Fibroblast of mammary gland (primary cell): ENCODE measurements at regions not wholly inside any gene's neighbourhood (a gene's known extent, or its start where the extent isn't known, plus 50 kb on each side); places are given as distances from the start of the nearest gene placed in this dataset.
"Not testable (repeated sequence)": the region's sequence is repeated elsewhere in the genome, so short reads cannot be mapped to it uniquely, and the experiment has no call there.

ENCODE experiments used
- DNase-seq: peaks from one replicate; pipeline ENCODE4 v3.0.0-alpha.2; 2010; ENCODE audit warnings: low read depth
- H3K4me3 ChIP-seq: 2 replicates; pipeline ENCODE4 v1.5.1; 2011; ENCODE audit warnings: low read depth, mild to moderate bottlenecking, low read length, moderate library complexity; ENCODE audit not compliant: control insufficient read depth
- TF ChIP-seq, protein P1 (sequence below): conservative IDR thresholded peaks from 2 replicates; pipeline ENCODE4 v1.5.1; 2011; ENCODE audit warnings: low read depth, low read length, inconsistent platforms; ENCODE audit not compliant: control insufficient read depth, insufficient read depth

DNA sequence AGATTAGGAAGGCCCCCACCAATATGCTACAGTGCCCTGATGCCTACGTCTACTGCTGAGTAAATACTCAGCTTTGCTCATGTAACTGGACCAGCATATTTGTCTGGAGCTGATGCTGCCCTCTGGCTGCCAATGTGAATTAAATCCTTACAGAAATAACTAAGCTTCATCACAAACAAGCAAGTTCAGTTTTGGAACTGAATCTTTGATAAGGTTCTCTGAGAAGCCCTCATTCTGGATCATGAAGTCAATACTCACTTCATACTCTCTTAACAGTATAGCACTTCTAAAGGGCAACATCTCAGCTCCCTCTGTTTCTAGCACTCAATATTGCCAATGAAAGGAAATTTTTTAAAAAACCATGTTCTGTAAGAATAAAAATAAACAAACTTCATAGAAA lies 246.7 kb downstream of the ETV1 start:
- TF ChIP-seq, protein P1, sequence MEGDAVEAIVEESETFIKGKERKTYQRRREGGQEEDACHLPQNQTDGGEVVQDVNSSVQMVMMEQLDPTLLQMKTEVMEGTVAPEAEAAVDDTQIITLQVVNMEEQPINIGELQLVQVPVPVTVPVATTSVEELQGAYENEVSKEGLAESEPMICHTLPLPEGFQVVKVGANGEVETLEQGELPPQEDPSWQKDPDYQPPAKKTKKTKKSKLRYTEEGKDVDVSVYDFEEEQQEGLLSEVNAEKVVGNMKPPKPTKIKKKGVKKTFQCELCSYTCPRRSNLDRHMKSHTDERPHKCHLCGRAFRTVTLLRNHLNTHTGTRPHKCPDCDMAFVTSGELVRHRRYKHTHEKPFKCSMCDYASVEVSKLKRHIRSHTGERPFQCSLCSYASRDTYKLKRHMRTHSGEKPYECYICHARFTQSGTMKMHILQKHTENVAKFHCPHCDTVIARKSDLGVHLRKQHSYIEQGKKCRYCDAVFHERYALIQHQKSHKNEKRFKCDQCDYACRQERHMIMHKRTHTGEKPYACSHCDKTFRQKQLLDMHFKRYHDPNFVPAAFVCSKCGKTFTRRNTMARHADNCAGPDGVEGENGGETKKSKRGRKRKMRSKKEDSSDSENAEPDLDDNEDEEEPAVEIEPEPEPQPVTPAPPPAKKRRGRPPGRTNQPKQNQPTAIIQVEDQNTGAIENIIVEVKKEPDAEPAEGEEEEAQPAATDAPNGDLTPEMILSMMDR = peak; percentile 53
- DNase-seq = peak; percentile 67

DNA sequence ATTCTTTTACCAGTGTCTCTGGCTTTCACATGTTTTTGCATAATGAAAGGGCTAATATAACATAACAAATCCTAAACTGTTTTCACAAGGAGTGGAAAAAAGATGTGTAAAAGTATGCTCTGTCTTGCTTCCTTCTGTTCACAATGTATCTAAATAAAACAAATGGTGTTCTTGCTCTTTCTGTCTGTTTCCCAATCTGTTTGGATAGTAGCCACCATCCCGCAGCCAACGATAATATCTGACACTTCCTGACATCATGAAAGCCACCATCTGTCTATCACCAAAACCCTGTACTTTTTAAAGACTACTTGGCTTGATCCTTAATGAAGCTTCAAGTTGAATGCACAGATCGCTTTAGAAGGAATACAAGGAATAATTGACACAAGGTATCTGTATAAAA lies 246.2 kb downstream of the ETV1 start:
- DNase-seq = peak; percentile 50
- no peak overlapping the region for H3K4me3 ChIP-seq
- TF ChIP-seq, protein P1 = no peak

More for the DNA sequence above, 246.7 kb downstream of the ETV1 start:
- no peak overlapping the region for H3K4me3 ChIP-seq

DNA sequence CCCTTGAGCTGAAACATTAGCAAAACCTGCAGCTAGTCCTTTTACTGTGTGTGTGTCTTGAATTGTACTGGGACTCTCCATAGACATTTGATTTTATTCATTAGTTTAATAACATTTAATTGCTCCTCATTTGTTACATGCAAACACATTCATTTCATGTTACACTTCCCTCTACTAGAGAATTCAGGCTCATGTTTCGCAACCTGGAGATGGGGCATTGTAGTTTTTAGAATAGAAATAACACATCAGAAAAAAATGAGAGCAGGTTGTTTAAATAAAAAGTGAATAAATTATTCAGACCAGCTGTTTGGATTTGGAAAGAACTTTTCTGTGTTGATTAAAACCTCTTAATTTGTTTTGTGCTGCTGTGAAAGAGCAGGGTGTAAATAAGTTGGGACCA lies 243.9 kb downstream of the ETV1 start:
- no peak overlapping the region for H3K4me3 ChIP-seq
- no peak for DNase-seq
- TF ChIP-seq, protein P1 = no peak

DNA sequence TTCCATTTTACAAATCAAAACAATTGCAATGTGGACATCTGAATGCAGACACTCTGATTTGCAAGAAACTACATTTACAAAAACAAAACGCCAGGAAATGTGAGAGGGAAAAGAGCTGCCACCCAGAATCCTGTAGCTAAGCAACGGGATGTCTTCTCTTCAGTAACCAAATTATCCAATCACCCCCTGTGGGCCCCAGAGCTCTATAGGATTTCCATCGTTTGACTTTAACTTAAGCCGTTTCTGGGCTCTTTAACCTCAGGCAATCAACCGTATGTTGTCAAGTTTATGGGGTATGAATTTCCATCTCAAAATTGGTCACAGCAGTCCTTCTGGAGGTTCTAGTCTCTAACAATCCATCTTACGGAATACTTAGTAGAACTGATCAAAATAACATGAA lies 240.5 kb downstream of the ETV1 start:
- no peak for DNase-seq
- TF ChIP-seq, protein P1 = no peak
- no peak overlapping the region for H3K4me3 ChIP-seq

DNA sequence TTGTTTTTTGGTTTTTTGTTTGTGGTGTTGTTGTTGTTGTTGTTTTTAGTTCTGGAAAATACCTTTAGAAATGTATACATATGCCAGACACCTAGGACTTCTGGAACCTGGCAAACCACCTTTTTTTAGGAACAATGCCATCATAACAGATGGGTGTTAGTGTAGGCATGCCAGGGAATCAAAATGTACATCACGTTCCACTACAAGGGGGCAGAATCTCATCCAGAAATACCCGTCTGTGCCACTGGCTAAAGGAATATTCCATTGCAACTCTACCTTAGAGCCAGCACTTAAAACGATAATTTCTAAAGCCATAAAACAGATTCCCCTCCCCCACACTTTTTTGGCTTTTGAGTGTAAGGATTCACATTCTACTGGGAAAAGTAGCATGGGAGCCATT lies 239.8 kb downstream of the ETV1 start:
- H3K4me3 ChIP-seq = no peak overlapping the region
- DNase-seq = no peak
- TF ChIP-seq, protein P1 = no peak

DNA sequence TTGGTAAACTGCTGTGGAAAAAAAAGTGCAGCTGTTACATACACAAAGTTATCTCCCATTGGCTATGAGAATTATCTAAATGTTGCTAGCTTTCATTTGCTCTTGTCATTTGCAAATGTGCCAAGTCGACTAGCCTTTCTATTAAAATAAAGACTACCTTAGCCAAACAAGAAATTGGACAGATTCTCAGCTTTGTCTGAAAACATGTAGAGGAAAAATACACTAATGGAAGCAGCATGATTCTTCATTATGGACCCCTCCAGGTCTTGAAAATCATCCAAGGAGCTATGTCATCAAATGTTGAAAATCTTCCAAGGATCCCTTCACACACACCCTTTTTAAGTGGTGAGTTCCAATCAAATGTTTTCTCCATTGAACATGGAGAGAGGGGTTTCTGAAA lies 237.7 kb downstream of the ETV1 start:
- DNase-seq = no peak
- TF ChIP-seq, protein P1 = no peak
- H3K4me3 ChIP-seq = no peak overlapping the region

DNA sequence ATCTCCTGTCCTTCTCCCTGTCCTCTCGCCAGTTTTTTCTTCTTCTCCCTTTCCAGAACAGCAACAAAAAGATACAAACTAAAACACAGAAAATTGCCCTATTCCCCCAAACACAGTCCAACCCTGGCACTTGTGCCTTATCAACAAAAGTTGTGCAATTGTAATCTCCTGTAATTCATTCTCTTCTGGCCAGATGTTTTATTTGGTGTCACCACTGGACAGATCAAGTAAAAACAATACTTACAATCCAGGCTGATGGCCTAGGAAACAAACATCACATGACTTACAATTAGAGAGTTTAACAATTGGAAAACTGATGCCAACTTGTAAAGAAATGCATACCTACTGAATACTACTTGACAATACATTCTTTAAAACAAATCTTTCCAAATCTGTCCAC lies 231.6 kb downstream of the ETV1 start:
- TF ChIP-seq, protein P1 = no peak
- DNase-seq = no peak
- no peak overlapping the region for H3K4me3 ChIP-seq

DNA sequence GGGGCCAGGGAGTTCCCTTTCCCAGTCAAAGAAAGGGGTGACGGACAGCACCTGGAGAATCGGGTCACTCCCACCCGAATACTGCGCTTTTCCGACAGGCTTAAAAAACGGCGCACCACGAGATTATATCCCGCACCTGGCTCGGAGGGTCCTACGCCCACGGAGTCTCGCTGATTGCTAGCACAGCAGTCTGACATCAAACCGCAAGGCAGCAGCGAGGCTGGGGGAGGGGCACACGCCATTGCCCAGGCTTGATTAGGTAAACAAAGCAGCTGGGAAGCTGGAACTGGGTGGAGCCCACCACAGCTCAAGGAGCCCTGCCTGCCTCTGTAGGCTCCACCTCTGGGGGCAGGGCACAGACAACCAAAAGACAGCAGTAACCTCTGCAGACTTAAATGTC lies 223.6 kb downstream of the ETV1 start:
- not testable (repeated sequence) for H3K4me3 ChIP-seq, DNase-seq
